RWPE2 (cell line): ENCODE measurements at regions not wholly inside any gene's neighbourhood (a gene's known extent, or its start where the extent isn't known, plus 50 kb on each side); places are given as distances from the start of the nearest gene placed in this dataset.

Experiments used
- ATAC-seq: fragments of 200-7000 bp; cut with Tn5 transposase; 3 replicates; pipeline ENCODE4 v1.9.1; 2021; ENCODE audit warnings: low read depth
- DNase-seq: peaks from one replicate; pipeline ENCODE4 v3.0.0-alpha.2; 2020; ENCODE audit warnings: low spot score
- H3K27ac ChIP-seq: fragments of 450-650 bp; 2 replicates; pipeline ENCODE4 v1.5.1; 2017; ENCODE audit warnings: mild to moderate bottlenecking; ENCODE audit not compliant: poor library complexity, severe bottlenecking
- H3K27me3 ChIP-seq: fragments of 250-450 bp; sonication (Bioruptor Pico); 2 replicates; pipeline ENCODE4 v1.5.1; 2021; ENCODE audit warnings: mild to moderate bottlenecking, moderate library complexity; ENCODE audit not compliant: insufficient read depth, poor library complexity, severe bottlenecking
- H3K36me3 ChIP-seq: fragments of 250-450 bp; sonication (Bioruptor Pico); 2 replicates; pipeline ENCODE4 v1.5.1; 2020; ENCODE audit warnings: low read depth, mild to moderate bottlenecking, moderate library complexity
- H3K4me1 ChIP-seq: fragments of 250-450 bp; sonication (Bioruptor Pico); 2 replicates; pipeline ENCODE4 v1.5.1; 2021; ENCODE audit warnings: mild to moderate bottlenecking, moderate library complexity; ENCODE audit not compliant: insufficient read depth, poor library complexity, severe bottlenecking
- H3K4me3 ChIP-seq: fragments of 250-450 bp; sonication (Bioruptor Pico); 2 replicates; pipeline ENCODE4 v1.5.1; 2021; ENCODE audit warnings: mild to moderate bottlenecking, moderate library complexity; ENCODE audit not compliant: severe bottlenecking
- H3K9me3 ChIP-seq: fragments of 250-450 bp; sonication (Bioruptor Pico); 2 replicates; pipeline ENCODE4 v1.5.1; 2021; ENCODE audit warnings: mild to moderate bottlenecking, moderate library complexity; ENCODE audit not compliant: severe bottlenecking
- CTCF ChIP-seq: fragments of 450-650 bp; IDR thresholded peaks from one replicate; pipeline ENCODE4 v1.5.1; 2017; ENCODE audit warnings: mild to moderate bottlenecking, moderate library complexity; ENCODE audit not compliant: poor library complexity, severe bottlenecking

GRCh38 chr3:148126956-148127355, 570.7 kb upstream of the AGTR1 start:
- Histone ChIP-seq H3K4me3 (no peak overlapping the region), H3K27ac (no peak overlapping the region), H3K36me3 (no peaks in the 10 kb centered on the region), H3K9me3 (no peaks in the 10 kb centered on the region), H3K27me3 (no peaks in the 10 kb centered on the region), H3K4me1 (no peaks in the 10 kb centered on the region)
- DNase-seq (no peak), ATAC-seq (no peak)
- no peak for TF ChIP-seq CTCF

- Histone ChIP-seq H3K27ac (no peak overlapping the region), H3K27me3 (no peaks in the 10 kb centered on the region), H3K4me1 (no peaks in the 10 kb centered on the region), H3K4me3 (no peak overlapping the region), H3K36me3 (no peaks in the 10 kb centered on the region), H3K9me3 (no peaks in the 10 kb centered on the region)
- DNase-seq (no peak), ATAC-seq (no peak)
- no peak for TF ChIP-seq CTCF
Measured at GRCh38 chr3:148128136-148128535, 569.6 kb upstream of the AGTR1 start.

DNA sequence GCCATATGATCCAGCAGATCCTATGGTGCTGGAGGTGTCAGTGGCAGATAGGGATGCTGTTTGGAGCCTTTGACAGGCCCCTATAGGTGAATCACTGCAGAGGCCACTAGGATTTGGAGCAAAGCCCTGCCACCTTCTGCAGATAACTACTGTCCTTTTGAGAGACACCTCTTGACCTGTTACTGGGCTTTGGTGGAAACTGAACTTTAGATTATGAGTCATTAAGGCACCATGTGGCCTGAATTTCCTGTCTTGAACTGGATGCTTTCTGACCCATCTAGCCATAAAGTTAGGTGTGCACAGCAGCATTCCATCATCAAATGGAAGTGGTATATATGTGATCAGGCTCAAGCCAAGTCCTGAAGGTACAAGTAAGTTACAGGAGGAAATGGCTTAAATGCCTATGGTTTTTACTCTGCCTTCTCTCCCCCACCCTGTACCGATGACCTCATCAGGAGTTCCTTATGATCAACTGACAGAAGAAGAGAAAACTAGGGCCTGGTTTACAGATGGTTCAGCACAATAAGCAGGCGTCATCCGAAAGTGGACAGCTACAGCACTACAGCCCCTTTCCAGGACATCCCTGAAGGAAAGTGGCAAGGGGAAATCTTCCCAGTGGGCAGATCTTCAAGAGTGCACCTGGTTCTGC, 565.6 kb upstream of the AGTR1 start:
- Histone ChIP-seq H3K4me1 (no peaks in the 10 kb centered on the region), H3K36me3 (no peaks in the 10 kb centered on the region), H3K27me3 (no peaks in the 10 kb centered on the region), H3K4me3 (no peak overlapping the region), H3K27ac (no peak overlapping the region), H3K9me3 (no peaks in the 10 kb centered on the region)
- ATAC-seq: no peak
- TF ChIP-seq CTCF: no peak
- DNase-seq: no peak

DNA sequence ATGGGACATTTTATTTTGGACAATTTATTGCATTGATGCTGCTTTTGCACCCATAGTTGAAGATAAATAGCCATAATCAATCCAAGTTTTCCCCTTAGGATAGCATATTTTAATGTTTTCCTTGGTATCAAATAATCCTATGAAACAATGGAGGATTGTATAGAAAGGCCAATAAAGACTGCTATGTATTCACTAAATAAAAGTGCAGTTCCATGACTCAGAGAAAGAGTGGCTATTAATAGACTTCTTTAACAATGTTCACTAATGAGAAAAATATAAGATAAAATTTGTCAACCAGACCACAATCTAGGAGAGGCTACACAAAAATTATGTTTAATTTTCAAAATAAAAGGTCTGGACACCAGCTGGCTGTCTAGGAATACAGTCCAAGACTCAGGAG, 560.9 kb upstream of the AGTR1 start:
- no peak overlapping the region for H3K4me3 ChIP-seq
- no peaks in the 10 kb centered on the region for H3K4me1 ChIP-seq
- ATAC-seq (no peak), DNase-seq (no peak)
- no peaks in the 10 kb centered on the region for H3K9me3 ChIP-seq
- H3K27ac ChIP-seq: no peak overlapping the region
- no peaks in the 10 kb centered on the region for H3K36me3 ChIP-seq
- peaks cover 7% of the 10 kb centered on the region for H3K27me3 ChIP-seq
- no peak for TF ChIP-seq CTCF

- ATAC-seq: no peak
- no peak overlapping the region for H3K4me3 ChIP-seq
- DNase-seq: no peak
Measured at GRCh38 chr3:148146241-148146640, 551.5 kb upstream of the AGTR1 start.

More at GRCh38 chr3:148146241-148146640, 551.5 kb upstream of the AGTR1 start:
- H3K9me3 ChIP-seq: no peaks in the 10 kb centered on the region
- H3K36me3 ChIP-seq: no peaks in the 10 kb centered on the region
- no peak for TF ChIP-seq CTCF
- no peak overlapping the region for H3K27ac ChIP-seq
- peaks cover 8% of the 10 kb centered on the region for H3K4me1 ChIP-seq
- peaks cover 2% of the 10 kb centered on the region for H3K27me3 ChIP-seq
